ENCODE measurements at regions not wholly inside any gene's neighbourhood (a gene's known extent, or its start where the extent isn't known, plus 50 kb on each side); places are given as distances from the start of the nearest gene placed in this dataset.

DNA sequence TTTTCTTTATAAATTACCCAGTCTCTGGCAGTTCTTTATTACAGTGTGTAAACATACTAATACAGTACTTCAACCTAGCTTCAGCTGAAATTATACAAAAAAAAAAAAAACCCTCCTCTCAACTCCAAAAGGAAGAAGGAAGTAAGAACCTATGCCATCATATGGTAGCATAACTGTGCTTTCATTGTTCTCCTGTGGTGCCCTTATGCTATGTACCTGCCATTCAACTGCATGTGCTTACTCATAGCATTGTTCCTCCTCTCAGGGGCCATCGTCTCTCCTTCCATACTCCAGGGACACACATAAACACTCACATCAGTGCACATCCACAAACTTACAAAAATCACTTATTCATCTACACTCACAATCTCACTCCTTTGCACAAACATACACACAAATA lies 470.1 kb upstream of the HS3ST1 start:
- TF ChIP-seq EZH2 (IDR thresholded peaks at IDR 0.05; ENCODE audit: low read depth, unreplicated experiment) (no peak), POLR2AphosphoS5 (IDR thresholded peaks at IDR 0.05; ENCODE audit: low read depth) (no peak), ZNF114 (CRISPR knock-in tag; IDR thresholded peaks at IDR 0.05) (no peak), EZH2phosphoT487 (IDR thresholded peaks at IDR 0.05; ENCODE audit: unreplicated experiment) (no peak), JUNB (IDR thresholded peaks at IDR 0.05; ENCODE audit: unreplicated experiment) (no peak)
- TF ChIP-seq, protein P1, sequence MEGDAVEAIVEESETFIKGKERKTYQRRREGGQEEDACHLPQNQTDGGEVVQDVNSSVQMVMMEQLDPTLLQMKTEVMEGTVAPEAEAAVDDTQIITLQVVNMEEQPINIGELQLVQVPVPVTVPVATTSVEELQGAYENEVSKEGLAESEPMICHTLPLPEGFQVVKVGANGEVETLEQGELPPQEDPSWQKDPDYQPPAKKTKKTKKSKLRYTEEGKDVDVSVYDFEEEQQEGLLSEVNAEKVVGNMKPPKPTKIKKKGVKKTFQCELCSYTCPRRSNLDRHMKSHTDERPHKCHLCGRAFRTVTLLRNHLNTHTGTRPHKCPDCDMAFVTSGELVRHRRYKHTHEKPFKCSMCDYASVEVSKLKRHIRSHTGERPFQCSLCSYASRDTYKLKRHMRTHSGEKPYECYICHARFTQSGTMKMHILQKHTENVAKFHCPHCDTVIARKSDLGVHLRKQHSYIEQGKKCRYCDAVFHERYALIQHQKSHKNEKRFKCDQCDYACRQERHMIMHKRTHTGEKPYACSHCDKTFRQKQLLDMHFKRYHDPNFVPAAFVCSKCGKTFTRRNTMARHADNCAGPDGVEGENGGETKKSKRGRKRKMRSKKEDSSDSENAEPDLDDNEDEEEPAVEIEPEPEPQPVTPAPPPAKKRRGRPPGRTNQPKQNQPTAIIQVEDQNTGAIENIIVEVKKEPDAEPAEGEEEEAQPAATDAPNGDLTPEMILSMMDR (conservative IDR thresholded peaks at IDR 0.05; ENCODE audit: low read depth in 2 of 2) = no peak
- TF ChIP-seq, protein P2, sequence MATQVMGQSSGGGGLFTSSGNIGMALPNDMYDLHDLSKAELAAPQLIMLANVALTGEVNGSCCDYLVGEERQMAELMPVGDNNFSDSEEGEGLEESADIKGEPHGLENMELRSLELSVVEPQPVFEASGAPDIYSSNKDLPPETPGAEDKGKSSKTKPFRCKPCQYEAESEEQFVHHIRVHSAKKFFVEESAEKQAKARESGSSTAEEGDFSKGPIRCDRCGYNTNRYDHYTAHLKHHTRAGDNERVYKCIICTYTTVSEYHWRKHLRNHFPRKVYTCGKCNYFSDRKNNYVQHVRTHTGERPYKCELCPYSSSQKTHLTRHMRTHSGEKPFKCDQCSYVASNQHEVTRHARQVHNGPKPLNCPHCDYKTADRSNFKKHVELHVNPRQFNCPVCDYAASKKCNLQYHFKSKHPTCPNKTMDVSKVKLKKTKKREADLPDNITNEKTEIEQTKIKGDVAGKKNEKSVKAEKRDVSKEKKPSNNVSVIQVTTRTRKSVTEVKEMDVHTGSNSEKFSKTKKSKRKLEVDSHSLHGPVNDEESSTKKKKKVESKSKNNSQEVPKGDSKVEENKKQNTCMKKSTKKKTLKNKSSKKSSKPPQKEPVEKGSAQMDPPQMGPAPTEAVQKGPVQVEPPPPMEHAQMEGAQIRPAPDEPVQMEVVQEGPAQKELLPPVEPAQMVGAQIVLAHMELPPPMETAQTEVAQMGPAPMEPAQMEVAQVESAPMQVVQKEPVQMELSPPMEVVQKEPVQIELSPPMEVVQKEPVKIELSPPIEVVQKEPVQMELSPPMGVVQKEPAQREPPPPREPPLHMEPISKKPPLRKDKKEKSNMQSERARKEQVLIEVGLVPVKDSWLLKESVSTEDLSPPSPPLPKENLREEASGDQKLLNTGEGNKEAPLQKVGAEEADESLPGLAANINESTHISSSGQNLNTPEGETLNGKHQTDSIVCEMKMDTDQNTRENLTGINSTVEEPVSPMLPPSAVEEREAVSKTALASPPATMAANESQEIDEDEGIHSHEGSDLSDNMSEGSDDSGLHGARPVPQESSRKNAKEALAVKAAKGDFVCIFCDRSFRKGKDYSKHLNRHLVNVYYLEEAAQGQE (IDR thresholded peaks at IDR 0.05; ENCODE audit: unreplicated experiment) = no peak
